ENCODE measurements at regions not wholly inside any gene's neighbourhood (a gene's known extent, or its start where the extent isn't known, plus 50 kb on each side); places are given as distances from the start of the nearest gene placed in this dataset.

- 67 to 75% methylated on average over 14 of the region's 14 CpGs for WGBS, 2 donors
- H3K27me3 ChIP-seq (ENCODE audit: control insufficient read depth in 1 of 2, insufficient read depth in 2 of 2, low read length in 2 of 2) = no peaks in the 10 kb centered on the region
- no peaks in the 10 kb centered on the region for H3K36me3 ChIP-seq (ENCODE audit: control insufficient read depth in 2 of 2, insufficient read depth in 2 of 2, low read length in 1 of 2)
- H3K4me1 ChIP-seq (ENCODE audit: control insufficient read depth in 2 of 2, insufficient read depth in 2 of 2, low read length in 1 of 2) = no peaks in the 10 kb centered on the region
- no peaks in the 10 kb centered on the region for H3K9me3 ChIP-seq (ENCODE audit: control insufficient read depth in 2 of 2, insufficient read depth in 1 of 2, low read depth in 1 of 2, low read length in 1 of 2)
- no peak overlapping the region for H3K4me3 ChIP-seq (ENCODE audit: low read depth in 1 of 2, low read length in 2 of 2)
- H3K27ac ChIP-seq (ENCODE audit: low read depth in 2 of 2, low read length in 1 of 2) = no peak overlapping the region
Observed at GRCh38 chr2:173462892-173463840, 108.5 kb downstream of the CDCA7 start.

- H3K4me3 ChIP-seq (ENCODE audit: low read depth in 1 of 2, low read length in 2 of 2) = no peak overlapping the region
- no peaks in the 10 kb centered on the region for H3K4me1 ChIP-seq (ENCODE audit: control insufficient read depth in 2 of 2, insufficient read depth in 2 of 2, low read length in 1 of 2)
- WGBS, 2 donors = 93% methylated on average over 6 of the region's 6 CpGs
- H3K27me3 ChIP-seq (ENCODE audit: control insufficient read depth in 1 of 2, insufficient read depth in 2 of 2, low read length in 2 of 2) = no peaks in the 10 kb centered on the region
- H3K36me3 ChIP-seq (ENCODE audit: control insufficient read depth in 2 of 2, insufficient read depth in 2 of 2, low read length in 1 of 2) = no peaks in the 10 kb centered on the region
- H3K9me3 ChIP-seq (ENCODE audit: control insufficient read depth in 2 of 2, insufficient read depth in 1 of 2, low read depth in 1 of 2, low read length in 1 of 2) = no peaks in the 10 kb centered on the region
- no peak overlapping the region for H3K27ac ChIP-seq (ENCODE audit: low read depth in 2 of 2, low read length in 1 of 2)
Observed at GRCh38 chr2:173463846-173464245, 109.2 kb downstream of the CDCA7 start.

GRCh38 chr2:173467751-173468150 lies 113.1 kb downstream of the CDCA7 start:
- no peaks in the 10 kb centered on the region for H3K27me3 ChIP-seq (ENCODE audit: control insufficient read depth in 1 of 2, insufficient read depth in 2 of 2, low read length in 2 of 2)
- no peak overlapping the region for H3K4me3 ChIP-seq (ENCODE audit: low read depth in 1 of 2, low read length in 2 of 2)
- no peaks in the 10 kb centered on the region for H3K4me1 ChIP-seq (ENCODE audit: control insufficient read depth in 2 of 2, insufficient read depth in 2 of 2, low read length in 1 of 2)
- WGBS, 2 donors = 49 to 58% methylated on average over 1 of the region's 1 CpG
- H3K9me3 ChIP-seq (ENCODE audit: control insufficient read depth in 2 of 2, insufficient read depth in 1 of 2, low read depth in 1 of 2, low read length in 1 of 2) = peaks cover 0 to 2% of the 10 kb centered on the region in 2 donors
- H3K27ac ChIP-seq (ENCODE audit: low read depth in 2 of 2, low read length in 1 of 2) = no peak overlapping the region
- H3K36me3 ChIP-seq (ENCODE audit: control insufficient read depth in 2 of 2, insufficient read depth in 2 of 2, low read length in 1 of 2) = no peaks in the 10 kb centered on the region

- Histone ChIP-seq H3K4me3 (ENCODE audit: low read depth in 1 of 2, low read length in 2 of 2) (no peak overlapping the region), H3K27me3 (ENCODE audit: control insufficient read depth in 1 of 2, insufficient read depth in 2 of 2, low read length in 2 of 2) (no peaks in the 10 kb centered on the region), H3K4me1 (ENCODE audit: control insufficient read depth in 2 of 2, insufficient read depth in 2 of 2, low read length in 1 of 2) (no peaks in the 10 kb centered on the region), H3K9me3 (ENCODE audit: control insufficient read depth in 2 of 2, insufficient read depth in 1 of 2, low read depth in 1 of 2, low read length in 1 of 2) (peaks cover 0 to 2% of the 10 kb centered on the region in 2 donors), H3K36me3 (ENCODE audit: control insufficient read depth in 2 of 2, insufficient read depth in 2 of 2, low read length in 1 of 2) (no peaks in the 10 kb centered on the region), H3K27ac (ENCODE audit: low read depth in 2 of 2, low read length in 1 of 2) (no peak overlapping the region)
- WGBS, 2 donors = 92 to 96% methylated on average over 3 of the region's 3 CpGs
Observed at GRCh38 chr2:173468266-173468793, 113.7 kb downstream of the CDCA7 start.

- H3K4me1 ChIP-seq (ENCODE audit: control insufficient read depth in 2 of 2, insufficient read depth in 2 of 2, low read length in 1 of 2) = no peaks in the 10 kb centered on the region
- peaks cover 0 to 2% of the 10 kb centered on the region in 2 donors for H3K9me3 ChIP-seq (ENCODE audit: control insufficient read depth in 2 of 2, insufficient read depth in 1 of 2, low read depth in 1 of 2, low read length in 1 of 2)
- H3K27ac ChIP-seq (ENCODE audit: low read depth in 2 of 2, low read length in 1 of 2) = no peak overlapping the region
- no peaks in the 10 kb centered on the region for H3K36me3 ChIP-seq (ENCODE audit: control insufficient read depth in 2 of 2, insufficient read depth in 2 of 2, low read length in 1 of 2)
- H3K27me3 ChIP-seq (ENCODE audit: control insufficient read depth in 1 of 2, insufficient read depth in 2 of 2, low read length in 2 of 2) = no peaks in the 10 kb centered on the region
- no peak overlapping the region for H3K4me3 ChIP-seq (ENCODE audit: low read depth in 1 of 2, low read length in 2 of 2)
- 69 to 73% methylated on average over 2 of the region's 2 CpGs for WGBS, 2 donors
Observed at GRCh38 chr2:173472112-173472511, 117.4 kb downstream of the CDCA7 start.

- H3K4me1 ChIP-seq (ENCODE audit: control insufficient read depth in 2 of 2, insufficient read depth in 2 of 2, low read length in 1 of 2) = no peaks in the 10 kb centered on the region
- H3K27ac ChIP-seq (ENCODE audit: low read depth in 2 of 2, low read length in 1 of 2) = no peak overlapping the region
- H3K27me3 ChIP-seq (ENCODE audit: control insufficient read depth in 1 of 2, insufficient read depth in 2 of 2, low read length in 2 of 2) = no peaks in the 10 kb centered on the region
- H3K36me3 ChIP-seq (ENCODE audit: control insufficient read depth in 2 of 2, insufficient read depth in 2 of 2, low read length in 1 of 2) = no peaks in the 10 kb centered on the region
- H3K4me3 ChIP-seq (ENCODE audit: low read depth in 1 of 2, low read length in 2 of 2) = no peak overlapping the region
- 72 to 84% methylated on average over 5 of the region's 5 CpGs for WGBS, 2 donors
- no peaks in the 10 kb centered on the region for H3K9me3 ChIP-seq (ENCODE audit: control insufficient read depth in 2 of 2, insufficient read depth in 1 of 2, low read depth in 1 of 2, low read length in 1 of 2)
Observed at GRCh38 chr2:173483137-173483536, 128.5 kb downstream of the CDCA7 start.

GRCh38 chr2:173488861-173489260 lies 134.2 kb downstream of the CDCA7 start:
- Histone ChIP-seq H3K27me3 (ENCODE audit: control insufficient read depth in 1 of 2, insufficient read depth in 2 of 2, low read length in 2 of 2) (no peaks in the 10 kb centered on the region), H3K9me3 (ENCODE audit: control insufficient read depth in 2 of 2, insufficient read depth in 1 of 2, low read depth in 1 of 2, low read length in 1 of 2) (no peaks in the 10 kb centered on the region), H3K36me3 (ENCODE audit: control insufficient read depth in 2 of 2, insufficient read depth in 2 of 2, low read length in 1 of 2) (no peaks in the 10 kb centered on the region), H3K4me1 (ENCODE audit: control insufficient read depth in 2 of 2, insufficient read depth in 2 of 2, low read length in 1 of 2) (no peaks in the 10 kb centered on the region), H3K4me3 (ENCODE audit: low read depth in 1 of 2, low read length in 2 of 2) (no peak overlapping the region), H3K27ac (ENCODE audit: low read depth in 2 of 2, low read length in 1 of 2) (no peak overlapping the region)
- WGBS, 2 donors = 39 to 50% methylated on average over 1 of the region's 1 CpG

GRCh38 chr2:173491418-173491817 lies 136.7 kb downstream of the CDCA7 start:
- WGBS, 2 donors = 88 to 93% methylated on average over 4 of the region's 4 CpGs
- Histone ChIP-seq H3K36me3 (ENCODE audit: control insufficient read depth in 2 of 2, insufficient read depth in 2 of 2, low read length in 1 of 2) (no peaks in the 10 kb centered on the region), H3K4me3 (ENCODE audit: low read depth in 1 of 2, low read length in 2 of 2) (no peak overlapping the region), H3K27ac (ENCODE audit: low read depth in 2 of 2, low read length in 1 of 2) (no peak overlapping the region), H3K27me3 (ENCODE audit: control insufficient read depth in 1 of 2, insufficient read depth in 2 of 2, low read length in 2 of 2) (no peaks in the 10 kb centered on the region), H3K9me3 (ENCODE audit: control insufficient read depth in 2 of 2, insufficient read depth in 1 of 2, low read depth in 1 of 2, low read length in 1 of 2) (no peaks in the 10 kb centered on the region), H3K4me1 (ENCODE audit: control insufficient read depth in 2 of 2, insufficient read depth in 2 of 2, low read length in 1 of 2) (no peaks in the 10 kb centered on the region)

GRCh38 chr2:173493874-173494273 lies 139.2 kb downstream of the CDCA7 start:
- Histone ChIP-seq H3K9me3 (ENCODE audit: control insufficient read depth in 2 of 2, insufficient read depth in 1 of 2, low read depth in 1 of 2, low read length in 1 of 2) (no peaks in the 10 kb centered on the region), H3K27ac (ENCODE audit: low read depth in 2 of 2, low read length in 1 of 2) (no peak overlapping the region), H3K4me3 (ENCODE audit: low read depth in 1 of 2, low read length in 2 of 2) (no peak overlapping the region), H3K27me3 (ENCODE audit: control insufficient read depth in 1 of 2, insufficient read depth in 2 of 2, low read length in 2 of 2) (no peaks in the 10 kb centered on the region), H3K4me1 (ENCODE audit: control insufficient read depth in 2 of 2, insufficient read depth in 2 of 2, low read length in 1 of 2) (no peaks in the 10 kb centered on the region), H3K36me3 (ENCODE audit: control insufficient read depth in 2 of 2, insufficient read depth in 2 of 2, low read length in 1 of 2) (no peaks in the 10 kb centered on the region)
- WGBS, 2 donors = 98 to 99% methylated on average over 2 of the region's 2 CpGs

- 65 to 74% methylated on average over 3 of the region's 3 CpGs for WGBS, 2 donors
- no peaks in the 10 kb centered on the region for H3K4me1 ChIP-seq (ENCODE audit: control insufficient read depth in 2 of 2, insufficient read depth in 2 of 2, low read length in 1 of 2)
- H3K36me3 ChIP-seq (ENCODE audit: control insufficient read depth in 2 of 2, insufficient read depth in 2 of 2, low read length in 1 of 2) = no peaks in the 10 kb centered on the region
- no peaks in the 10 kb centered on the region for H3K9me3 ChIP-seq (ENCODE audit: control insufficient read depth in 2 of 2, insufficient read depth in 1 of 2, low read depth in 1 of 2, low read length in 1 of 2)
- H3K4me3 ChIP-seq (ENCODE audit: low read depth in 1 of 2, low read length in 2 of 2) = no peak overlapping the region
- no peaks in the 10 kb centered on the region for H3K27me3 ChIP-seq (ENCODE audit: control insufficient read depth in 1 of 2, insufficient read depth in 2 of 2, low read length in 2 of 2)
- H3K27ac ChIP-seq (ENCODE audit: low read depth in 2 of 2, low read length in 1 of 2) = no peak overlapping the region
Observed at GRCh38 chr2:173496746-173497145, 142.1 kb downstream of the CDCA7 start.
